IMR-90 (cell line): ENCODE measurements at regions not wholly inside any gene's neighbourhood (a gene's known extent, or its start where the extent isn't known, plus 50 kb on each side); places are given as distances from the start of the nearest gene placed in this dataset.

ENCODE experiments used
- ATAC-seq: fragments of 200-7000 bp; cut with Tn5 transposase; 2 replicates; pipeline ENCODE4 v1.9.1; 2020; ENCODE audit warnings: low read depth, mild to moderate bottlenecking, moderate library complexity
- BruUV-seq: library from RNA; stranded (reverse); fragments of 400-500 nt; replicated peaks from 2 replicates; lab custom pipeline; 2021; lab: Mats Ljungman, UMichigan
- CTCF ChIA-PET: fragments of 300-600 bp; formaldehyde crosslinking; extraction: SDS; loops from one replicate; lab custom pipeline; 2021; ENCODE audit warnings: antibody characterized with exemption; lab: Yijun Ruan, JAX
- POLR2A ChIA-PET: fragments of 300-600 bp; sonication (Branson Sonifier 250); formaldehyde crosslinking; loops from one replicate; lab custom pipeline; 2022; ENCODE audit warnings: antibody characterized with exemption; ENCODE audit not compliant: unreplicated experiment; lab: Charles Lee
- DNase-seq: peaks from one replicate; pipeline ENCODE4 v3.0.0; 2013
- H2AFZ ChIP-seq: replicated peaks from 2 replicates; pipeline ENCODE3; 2013; ENCODE audit warnings: low read length, mild to moderate bottlenecking; ENCODE audit not compliant: poor library complexity
- H2AK5ac ChIP-seq: 2 replicates; pipeline ENCODE4 v1.6.1; 2013; ENCODE audit warnings: low read depth, low read length, inconsistent platforms
- H2AK9ac ChIP-seq: replicated peaks from 2 replicates; pipeline ENCODE3; 2013; ENCODE audit warnings: mild to moderate bottlenecking, low read depth, low read length, moderate library complexity; ENCODE audit not compliant: poor library complexity
- H2BK120ac ChIP-seq: 2 replicates; pipeline ENCODE4 v1.6.1; 2013; ENCODE audit warnings: low read depth, low read length, inconsistent platforms
- H2BK15ac ChIP-seq: 3 replicates; pipeline ENCODE4 v1.6.1; 2013; ENCODE audit warnings: low read depth, low read length, inconsistent platforms
- H2BK20ac ChIP-seq: 2 replicates; pipeline ENCODE4 v1.6.1; 2013; ENCODE audit warnings: low read depth, mild to moderate bottlenecking, inconsistent platforms, low read length, moderate library complexity
- H2BK5ac ChIP-seq: 2 replicates; pipeline ENCODE4 v1.6.1; 2013; ENCODE audit warnings: mild to moderate bottlenecking, low read depth, low read length, inconsistent platforms; ENCODE audit not compliant: poor library complexity, severe bottlenecking
- H3K14ac ChIP-seq: replicated peaks from 2 replicates; pipeline ENCODE4 v1.6.1; 2013; ENCODE audit warnings: low read depth, low read length, inconsistent platforms
- H3K18ac ChIP-seq: 2 replicates; pipeline ENCODE4 v1.6.1; 2013; ENCODE audit warnings: low read depth, low read length, control low read depth
- H3K23ac ChIP-seq: 2 replicates; pipeline ENCODE4 v1.6.1; 2013; ENCODE audit warnings: low read depth, low read length, inconsistent platforms
- H3K27ac ChIP-seq: 2 replicates; pipeline ENCODE4 v1.5.1; 2013; ENCODE audit warnings: mild to moderate bottlenecking, control low read depth, low read length; ENCODE audit not compliant: insufficient read depth
- H3K27me3 ChIP-seq: 2 replicates; pipeline ENCODE4 v1.6.1; 2013; ENCODE audit warnings: low read length; ENCODE audit not compliant: control insufficient read depth, insufficient read depth
- H3K36me3 ChIP-seq: 2 replicates; pipeline ENCODE4 v1.6.1; 2013; ENCODE audit warnings: low read length, mixed read lengths; ENCODE audit not compliant: control insufficient read depth, insufficient read depth
- H3K4ac ChIP-seq: 2 replicates; pipeline ENCODE4 v1.6.1; 2013; ENCODE audit warnings: low read depth, low read length, inconsistent platforms
- H3K4me1 ChIP-seq: 2 replicates; pipeline ENCODE4 v1.6.1; 2013; ENCODE audit warnings: low read length, mixed read lengths; ENCODE audit not compliant: control insufficient read depth, insufficient read depth
- H3K4me2 ChIP-seq: 2 replicates; pipeline ENCODE4 v1.6.1; 2013; ENCODE audit warnings: low read depth, mild to moderate bottlenecking, control low read depth, low read length, moderate library complexity
- H3K4me3 ChIP-seq: 2 replicates; pipeline ENCODE4 v1.5.1; 2013; ENCODE audit warnings: low read depth, mild to moderate bottlenecking, control low read depth, low read length, moderate library complexity; ENCODE audit not compliant: insufficient read depth
- H3K56ac ChIP-seq: 2 replicates; pipeline ENCODE4 v1.6.1; 2013; ENCODE audit warnings: low read length, inconsistent platforms; ENCODE audit not compliant: insufficient read depth; ENCODE audit errors: extremely low read depth
- H3K79me1 ChIP-seq, 2 experiments: 2 replicates each; pipeline ENCODE4 v1.6.1; 2013; ENCODE audit warnings: low read length in 2 of 2, inconsistent platforms in 1 of 2, low read depth in 1 of 2
- H3K9ac ChIP-seq: 2 replicates; pipeline ENCODE4 v1.6.1; 2013; ENCODE audit warnings: low read depth, low read length, control low read depth
- H3K9me1 ChIP-seq: 2 replicates; pipeline ENCODE4 v1.6.1; 2013; ENCODE audit warnings: low read length, inconsistent platforms; ENCODE audit not compliant: insufficient read depth
- H3K9me3 ChIP-seq: 2 replicates; pipeline ENCODE4 v1.6.1; 2013; ENCODE audit warnings: low read length; ENCODE audit not compliant: control insufficient read depth, insufficient read depth
- H4K20me1 ChIP-seq: 2 replicates; pipeline ENCODE4 v1.6.1; 2013; ENCODE audit warnings: low read length, inconsistent platforms; ENCODE audit not compliant: insufficient read depth
- H4K5ac ChIP-seq: 2 replicates; pipeline ENCODE4 v1.6.1; 2013; ENCODE audit warnings: mild to moderate bottlenecking, low read depth, low read length, control low read depth
- H4K8ac ChIP-seq, 2 experiments: 2 replicates each; pipeline ENCODE4 v1.6.1; 2013; ENCODE audit warnings: low read depth in 2 of 2, low read length in 2 of 2, control low read depth in 1 of 2, inconsistent platforms in 1 of 2
- H4K91ac ChIP-seq: 2 replicates; pipeline ENCODE4 v1.6.1; 2013; ENCODE audit warnings: low read depth, low read length, inconsistent platforms; ENCODE audit not compliant: insufficient read depth
- NFE2L2 ChIP-seq: fragments of 150-350 bp; IDR thresholded peaks from 2 replicates; pipeline ENCODE4 v1.6.1; 2016; ENCODE audit warnings: low read depth, mild to moderate bottlenecking, low read length
- RCOR1 ChIP-seq: IDR thresholded peaks from 2 replicates; pipeline ENCODE4 v1.6.1; 2012; ENCODE audit warnings: mild to moderate bottlenecking, low read length, improper control_type of control experiment; ENCODE audit not compliant: insufficient replicate concordance
- WGBS, 2 experiments: methylation state at CpG; one replicate each; pipeline versions ENCODE4 v1.1.5 to v1.1.7; 2013; ENCODE audit warnings: missing lambda C conversion rate in 2 of 2; ENCODE audit not compliant: insufficient read length in 1 of 2; ENCODE audit errors: extremely low coverage in 2 of 2; 5-methylcytosine and 5-hydroxymethylcytosine counted together
- dilution Hi-C: fragments of 300-500 bp; cut with HindIII; formaldehyde crosslinking; loops from one replicate; pipeline ENCODE4 v1.14.3; 2018; ENCODE audit warnings: low sequenced_read_pairs; ENCODE audit not compliant: unreplicated experiment
- in situ Hi-C: fragments of 300-500 bp; cut with MboI; formaldehyde crosslinking; loops from 3 replicates; pipeline ENCODE4 v1.14.3; 2019; ENCODE audit warnings: low sequenced_read_pairs, inconsistent platforms, mixed read lengths
- intact Hi-C: fragments of 100-400 bp; cut with micrococcal nuclease; formaldehyde crosslinking; loops from 2 replicates; pipeline ENCODE4 v1.10.0; 2022

DNA sequence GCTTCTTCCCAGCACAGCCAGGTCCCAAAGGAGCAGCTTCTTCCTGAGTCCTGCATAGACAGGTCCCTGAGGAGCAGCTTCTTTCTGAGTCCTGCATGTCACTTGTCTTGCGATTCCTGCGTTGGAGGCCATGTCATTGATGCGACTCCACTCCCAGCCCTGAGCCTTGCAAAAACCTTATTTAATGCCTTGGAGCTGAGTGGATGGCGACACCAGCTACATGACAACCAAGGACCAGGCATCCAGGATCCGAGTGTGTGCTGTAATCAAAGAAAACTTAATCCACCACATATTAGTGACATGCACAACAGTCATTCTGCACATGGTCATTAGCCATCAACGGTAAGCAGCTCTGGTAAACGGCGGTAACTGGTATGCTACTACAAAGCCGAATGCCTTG, 315.8 kb downstream of the TEX29 start:
- no peak overlapping the region for H2AFZ ChIP-seq
- TF ChIP-seq RCOR1, result no peak
- no peak for TF ChIP-seq NFE2L2
- H3K27me3 ChIP-seq, result no peaks in the 10 kb centered on the region
- no peak overlapping the region for H2AK5ac ChIP-seq
- no peak overlapping the region for H3K27ac ChIP-seq
- no peak overlapping the region for H3K9ac ChIP-seq
- H3K9me3 ChIP-seq, result peaks cover 33% of the 10 kb centered on the region
- no peak overlapping the region for H4K91ac ChIP-seq
- no peak overlapping the region for H2BK15ac ChIP-seq
- no peak overlapping the region for H2BK20ac ChIP-seq
- no peak overlapping the region for H4K5ac ChIP-seq
- in situ Hi-C loops, result no loop called here
- H3K4me1 ChIP-seq, result no peaks in the 10 kb centered on the region
- ChIA-PET POLR2A (no interaction called here), CTCF (no interaction called here)
- H2BK5ac ChIP-seq, result no peak overlapping the region
- H2BK120ac ChIP-seq, result no peak overlapping the region
- dilution Hi-C loops, result no loop called here
- intact Hi-C loops, result no loop called here
- no peak for DNase-seq
- ATAC-seq, result no peak
- H3K4me3 ChIP-seq, result no peak overlapping the region
- BruUV-seq, result no TSS peak
- no peaks in the 10 kb centered on the region for H3K9me1 ChIP-seq
- no peak overlapping the region for H3K23ac ChIP-seq
- no peak overlapping the region for H4K8ac ChIP-seq
- H3K4ac ChIP-seq, result no peak overlapping the region
- no peaks in the 10 kb centered on the region for H3K79me1 ChIP-seq
- 69% methylated on average over 8 of the region's 9 CpGs; no CpG with 5 or more reads in 1 of the 2 experiments for WGBS, 2 experiments
- no peak overlapping the region for H3K56ac ChIP-seq
- H3K36me3 ChIP-seq, result no peaks in the 10 kb centered on the region
- no peak overlapping the region for H2AK9ac ChIP-seq
- H3K18ac ChIP-seq, result no peak overlapping the region
- no peak overlapping the region for H3K4me2 ChIP-seq
- no peak overlapping the region for H3K14ac ChIP-seq
- H4K20me1 ChIP-seq, result no peaks in the 10 kb centered on the region
